GM12878 (cell line): ENCODE measurements at regions not wholly inside any gene's neighbourhood (a gene's known extent, or its start where the extent isn't known, plus 50 kb on each side); places are given as distances from the start of the nearest gene placed in this dataset.

Experiments used
- ATAC-seq: fragments of 200-7000 bp; cut with Tn5 transposase; 3 replicates; pipeline ENCODE4 v1.9.1; 2020; ENCODE audit warnings: mild to moderate bottlenecking, moderate library complexity
- BruUV-seq: library from RNA; stranded (reverse); fragments of 400-500 nt; replicated peaks from 2 replicates; lab custom pipeline; 2021; lab: Mats Ljungman, UMichigan
- CTCF ChIA-PET: fragments of 300-600 bp; sonication (Branson Sonifier 250); formaldehyde crosslinking; extraction: SDS; loops from one replicate; lab custom pipeline; 2021; ENCODE audit warnings: inconsistent platforms; lab: Yijun Ruan, JAX
- POLR2A ChIA-PET: fragments of 350-600 bp; formaldehyde crosslinking; extraction: SDS; loops from one replicate; lab custom pipeline; 2021; ENCODE audit warnings: inconsistent platforms; lab: Charles Lee
- RAD21 ChIA-PET: fragments of 300-600 bp; sonication (Branson Sonifier 250); formaldehyde crosslinking; loops from one replicate; lab custom pipeline; 2023; ENCODE audit warnings: antibody characterized with exemption; ENCODE audit not compliant: unreplicated experiment; lab: Charles Lee
- SMC1A ChIA-PET: fragments of 300-600 bp; sonication (Branson Sonifier 250); formaldehyde crosslinking; loops from one replicate; lab custom pipeline; 2023; ENCODE audit not compliant: unreplicated experiment, uncharacterized antibody; lab: Charles Lee
- DNase-seq: peaks from one replicate; pipeline ENCODE4 v3.0.0-alpha.2; 2011; ENCODE audit warnings: low read depth, low spot score
- FAIRE-seq: peaks from 3 replicates; lab custom pipeline; 2011; peaks lifted over from hg19 to GRCh38; lab: Jason Lieb, UNC
- H2AFZ ChIP-seq: 2 replicates; pipeline ENCODE4 v1.6.0; 2011; ENCODE audit warnings: low read depth, low read length, control low read depth; ENCODE audit not compliant: control insufficient read depth
- H3K27ac ChIP-seq: 2 replicates; pipeline ENCODE4 v1.5.1; 2011; ENCODE audit warnings: control low read depth; ENCODE audit not compliant: control insufficient read depth, insufficient read depth
- H3K27me3 ChIP-seq, 2 experiments: replicated peaks in 1 of 2; 2 replicates each; pipeline versions ENCODE4 v1.6.0 to v1.6.1; 2011; ENCODE audit warnings: low read length in 1 of 2; ENCODE audit not compliant: control insufficient read depth in 2 of 2, insufficient read depth in 2 of 2
- H3K36me3 ChIP-seq, 2 experiments: 2 replicates each; pipeline ENCODE4 v1.5.1; 2011; ENCODE audit warnings: low read length in 1 of 2; ENCODE audit not compliant: control insufficient read depth in 2 of 2, insufficient read depth in 2 of 2
- H3K4me1 ChIP-seq: 2 replicates; pipeline ENCODE4 v1.6.1; 2011; ENCODE audit warnings: mild to moderate bottlenecking, low read length, moderate library complexity, mixed read lengths; ENCODE audit not compliant: control insufficient read depth, insufficient read depth
- H3K4me2 ChIP-seq: 2 replicates; pipeline ENCODE4 v1.6.0; 2011; ENCODE audit warnings: control low read depth; ENCODE audit not compliant: control insufficient read depth, insufficient read depth
- H3K4me3 ChIP-seq: fragments of 200-600 bp; sonication (generic); 2 replicates; pipeline ENCODE4 v1.5.1; 2016
- H3K79me2 ChIP-seq: 2 replicates; pipeline ENCODE4 v1.6.0; 2011; ENCODE audit warnings: low read length; ENCODE audit not compliant: control insufficient read depth, insufficient read depth
- H3K9ac ChIP-seq: 2 replicates; pipeline ENCODE4 v1.8.0; 2011; ENCODE audit warnings: low read length, control low read depth, mixed read lengths; ENCODE audit not compliant: control insufficient read depth, insufficient read depth
- H3K9me3 ChIP-seq: replicated peaks from 3 replicates; pipeline ENCODE4 v1.5.1; 2011; ENCODE audit warnings: mild to moderate bottlenecking, low read length; ENCODE audit not compliant: control insufficient read depth, insufficient read depth
- H4K20me1 ChIP-seq: 2 replicates; pipeline ENCODE4 v1.6.0; 2011; ENCODE audit not compliant: control insufficient read depth, insufficient read depth
- ASH2L ChIP-seq: fragments of 300-600, 200-600 bp; sonication (generic); IDR thresholded peaks from 2 replicates; pipeline ENCODE4 v1.6.1; 2017; ENCODE audit warnings: low read depth, mild to moderate bottlenecking, borderline replicate concordance
- BCL11A ChIP-seq: IDR thresholded peaks from 2 replicates; pipeline ENCODE4 v1.6.1; 2011; ENCODE audit warnings: low read depth, low read length
- BHLHE40 ChIP-seq, 2 experiments: fragments of 450-650 bp in 1 of 2; IDR thresholded peaks; 2 replicates each; pipeline ENCODE4 v1.6.1; 2011 to 2017; ENCODE audit warnings: low read depth in 2 of 2, borderline replicate concordance in 1 of 2, improper control_type of control experiment in 1 of 2, low read length in 1 of 2, mild to moderate bottlenecking in 1 of 2
- ESRRA ChIP-seq: IDR thresholded peaks from 2 replicates; pipeline ENCODE4 v1.6.1; 2012; ENCODE audit warnings: mild to moderate bottlenecking, low read length, improper control_type of control experiment
- FOXM1 ChIP-seq: IDR thresholded peaks from 2 replicates; pipeline ENCODE4 v1.6.1; 2012; ENCODE audit warnings: low read depth, mild to moderate bottlenecking, inconsistent platforms, low read length, moderate library complexity
- HCFC1 ChIP-seq: fragments of 150-350 bp; IDR thresholded peaks from 2 replicates; pipeline ENCODE4 v1.6.1; 2014; ENCODE audit warnings: low read length
- MXI1 ChIP-seq: fragments of 150-350 bp; IDR thresholded peaks from 2 replicates; pipeline ENCODE4 v1.6.1; 2011; ENCODE audit warnings: low read depth, mild to moderate bottlenecking, inconsistent platforms, low read length, improper control_type of control experiment
- NR2C1 ChIP-seq: fragments of 450-650 bp; IDR thresholded peaks from 2 replicates; pipeline ENCODE4 v1.6.1; 2017; ENCODE audit warnings: antibody characterized with exemption, mild to moderate bottlenecking, moderate library complexity
- NR2C2 ChIP-seq: IDR thresholded peaks from 2 replicates; pipeline ENCODE4 v1.6.1; 2011; ENCODE audit warnings: borderline replicate concordance, low read depth; ENCODE audit not compliant: control insufficient read depth, insufficient read length
- SREBF1 ChIP-seq: IDR thresholded peaks from 2 replicates; pipeline ENCODE4 v1.6.1; 2012; ENCODE audit warnings: mild to moderate bottlenecking, low read length
- SUPT20H ChIP-seq: IDR thresholded peaks from 2 replicates; pipeline ENCODE4 v1.6.1; 2011; ENCODE audit warnings: low read depth, mild to moderate bottlenecking, low read length, moderate library complexity, borderline replicate concordance; ENCODE audit not compliant: control insufficient read depth
- SUZ12 ChIP-seq: fragments of 200-600 bp; sonication (generic); IDR thresholded peaks from one replicate; pipeline ENCODE4 v1.6.1; 2018; ENCODE audit warnings: antibody characterized with exemption, mild to moderate bottlenecking; ENCODE audit not compliant: unreplicated experiment
- ZNF217 ChIP-seq: fragments of 450-650 bp; IDR thresholded peaks from 2 replicates; pipeline ENCODE4 v1.6.1; 2017; ENCODE audit warnings: antibody characterized with exemption, mild to moderate bottlenecking
- ZNF24 ChIP-seq: fragments of 450-650 bp; IDR thresholded peaks from 2 replicates; pipeline ENCODE4 v1.6.1; 2017; ENCODE audit warnings: antibody characterized with exemption, mild to moderate bottlenecking
- WGBS: methylation state at CpG from one replicate; pipeline ENCODE4 v1.1.6; 2016; ENCODE audit warnings: low lambda C conversion rate; ENCODE audit not compliant: insufficient replicate concordance, insufficient coverage; ENCODE audit errors: missing lambda C conversion rate; 5-methylcytosine and 5-hydroxymethylcytosine counted together
- in situ Hi-C: fragments of 300-500 bp; cut with MboI; formaldehyde crosslinking; loops from 9 replicates; pipeline ENCODE4 v1.14.3; 2018; ENCODE audit warnings: mixed read lengths
- intact Hi-C: fragments of 100-400 bp; cut with micrococcal nuclease; formaldehyde crosslinking; loops from one replicate; pipeline ENCODE4 v1.14.2; 2022; ENCODE audit not compliant: unreplicated experiment
- TF ChIP-seq, protein P1 (sequence below): fragments of 450-650 bp; IDR thresholded peaks from 2 replicates; pipeline ENCODE4 v1.6.1; 2017; ENCODE audit warnings: antibody characterized with exemption, mild to moderate bottlenecking, moderate library complexity
- TF ChIP-seq, protein P2 (sequence below): fragments of 450-650 bp; IDR thresholded peaks from 2 replicates; pipeline ENCODE4 v1.6.1; 2017; ENCODE audit warnings: mild to moderate bottlenecking, low read depth, inconsistent platforms; ENCODE audit not compliant: poor library complexity, severe bottlenecking
- TF ChIP-seq, protein P3 (sequence below): fragments of 450-650 bp; IDR thresholded peaks from 2 replicates; pipeline ENCODE4 v1.6.1; 2017; ENCODE audit warnings: mild to moderate bottlenecking, moderate library complexity

DNA sequence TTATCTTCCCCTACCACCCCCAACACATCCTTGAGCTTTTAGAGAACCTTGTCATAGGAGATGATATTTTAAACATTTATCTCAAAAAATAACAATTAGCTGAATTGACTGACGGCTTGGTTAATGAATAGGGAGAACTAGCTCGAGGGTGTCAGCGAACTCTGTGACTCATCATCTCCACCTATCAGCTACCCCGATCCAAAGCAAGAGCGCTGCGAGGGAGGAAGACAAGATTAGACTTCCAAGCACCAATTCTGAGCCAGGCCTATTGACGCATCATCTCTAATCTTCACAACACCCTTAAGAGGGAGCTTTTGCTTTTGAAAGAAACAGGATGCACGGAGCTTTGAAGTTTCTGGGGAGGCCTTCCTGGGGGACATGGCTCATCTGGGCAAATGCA, 51.0 kb upstream of the GALNT18 start:
- Histone ChIP-seq H2AFZ (no peak overlapping the region), H3K4me2 (no peak overlapping the region), H3K27ac (no peak overlapping the region), H3K9ac (no peak overlapping the region), H3K79me2 (no peaks in the 10 kb centered on the region), H3K36me3 (no peaks in the 10 kb centered on the region), H3K4me1 (no peaks in the 10 kb centered on the region), H4K20me1 (no peaks in the 10 kb centered on the region), H3K27me3 (peaks cover 0 to 2% of the 10 kb centered on the region in 2 experiments; a peak in 2 of 4 replicates), H3K9me3 (no peaks in the 10 kb centered on the region), H3K4me3 (no peak overlapping the region)
- ChIA-PET RAD21 (no interaction called here), POLR2A (no interaction called here), SMC1A (no interaction called here), CTCF (interaction anchor here (1.1 to 1.2 kb wide), 2 partner anchors 10 to 637 kb away, joined by 3 read pairs; no protein-coding TSS in a partner anchor)
- intact Hi-C loops (no loop called here), in situ Hi-C loops (no loop called here)
- DNase-seq (no peak), ATAC-seq (no peak), FAIRE-seq (no peak)
- BruUV-seq, result no TSS peak
- WGBS, result 37% methylated on average over 8 of the region's 8 CpGs
- no peak for TF ChIP-seq BHLHE40 (IDR thresholded peaks at IDR 0.05; ENCODE audit: borderline replicate concordance in 1 of 2, low read depth in 2 of 2, low read length in 1 of 2)
- TF ChIP-seq MXI1, result no peak
- TF ChIP-seq HCFC1, result no peak
- TF ChIP-seq, protein P1, sequence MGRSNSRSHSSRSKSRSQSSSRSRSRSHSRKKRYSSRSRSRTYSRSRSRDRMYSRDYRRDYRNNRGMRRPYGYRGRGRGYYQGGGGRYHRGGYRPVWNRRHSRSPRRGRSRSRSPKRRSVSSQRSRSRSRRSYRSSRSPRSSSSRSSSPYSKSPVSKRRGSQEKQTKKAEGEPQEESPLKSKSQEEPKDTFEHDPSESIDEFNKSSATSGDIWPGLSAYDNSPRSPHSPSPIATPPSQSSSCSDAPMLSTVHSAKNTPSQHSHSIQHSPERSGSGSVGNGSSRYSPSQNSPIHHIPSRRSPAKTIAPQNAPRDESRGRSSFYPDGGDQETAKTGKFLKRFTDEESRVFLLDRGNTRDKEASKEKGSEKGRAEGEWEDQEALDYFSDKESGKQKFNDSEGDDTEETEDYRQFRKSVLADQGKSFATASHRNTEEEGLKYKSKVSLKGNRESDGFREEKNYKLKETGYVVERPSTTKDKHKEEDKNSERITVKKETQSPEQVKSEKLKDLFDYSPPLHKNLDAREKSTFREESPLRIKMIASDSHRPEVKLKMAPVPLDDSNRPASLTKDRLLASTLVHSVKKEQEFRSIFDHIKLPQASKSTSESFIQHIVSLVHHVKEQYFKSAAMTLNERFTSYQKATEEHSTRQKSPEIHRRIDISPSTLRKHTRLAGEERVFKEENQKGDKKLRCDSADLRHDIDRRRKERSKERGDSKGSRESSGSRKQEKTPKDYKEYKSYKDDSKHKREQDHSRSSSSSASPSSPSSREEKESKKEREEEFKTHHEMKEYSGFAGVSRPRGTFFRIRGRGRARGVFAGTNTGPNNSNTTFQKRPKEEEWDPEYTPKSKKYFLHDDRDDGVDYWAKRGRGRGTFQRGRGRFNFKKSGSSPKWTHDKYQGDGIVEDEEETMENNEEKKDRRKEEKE, result no peak
- TF ChIP-seq NR2C1, result no peak
- no peak for TF ChIP-seq SUPT20H
- no peak for TF ChIP-seq FOXM1
- TF ChIP-seq, protein P2, sequence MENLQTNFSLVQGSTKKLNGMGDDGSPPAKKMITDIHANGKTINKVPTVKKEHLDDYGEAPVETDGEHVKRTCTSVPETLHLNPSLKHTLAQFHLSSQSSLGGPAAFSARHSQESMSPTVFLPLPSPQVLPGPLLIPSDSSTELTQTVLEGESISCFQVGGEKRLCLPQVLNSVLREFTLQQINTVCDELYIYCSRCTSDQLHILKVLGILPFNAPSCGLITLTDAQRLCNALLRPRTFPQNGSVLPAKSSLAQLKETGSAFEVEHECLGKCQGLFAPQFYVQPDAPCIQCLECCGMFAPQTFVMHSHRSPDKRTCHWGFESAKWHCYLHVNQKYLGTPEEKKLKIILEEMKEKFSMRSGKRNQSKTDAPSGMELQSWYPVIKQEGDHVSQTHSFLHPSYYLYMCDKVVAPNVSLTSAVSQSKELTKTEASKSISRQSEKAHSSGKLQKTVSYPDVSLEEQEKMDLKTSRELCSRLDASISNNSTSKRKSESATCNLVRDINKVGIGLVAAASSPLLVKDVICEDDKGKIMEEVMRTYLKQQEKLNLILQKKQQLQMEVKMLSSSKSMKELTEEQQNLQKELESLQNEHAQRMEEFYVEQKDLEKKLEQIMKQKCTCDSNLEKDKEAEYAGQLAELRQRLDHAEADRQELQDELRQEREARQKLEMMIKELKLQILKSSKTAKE, result no peak
- TF ChIP-seq BCL11A, result no peak
- no peak for TF ChIP-seq NR2C2
- no peak for TF ChIP-seq SUZ12
- TF ChIP-seq ZNF217, result no peak
- TF ChIP-seq ASH2L, result no peak
- no peak for TF ChIP-seq SREBF1
- no peak for TF ChIP-seq ZNF24
- TF ChIP-seq ESRRA, result no peak
- TF ChIP-seq, protein P3, sequence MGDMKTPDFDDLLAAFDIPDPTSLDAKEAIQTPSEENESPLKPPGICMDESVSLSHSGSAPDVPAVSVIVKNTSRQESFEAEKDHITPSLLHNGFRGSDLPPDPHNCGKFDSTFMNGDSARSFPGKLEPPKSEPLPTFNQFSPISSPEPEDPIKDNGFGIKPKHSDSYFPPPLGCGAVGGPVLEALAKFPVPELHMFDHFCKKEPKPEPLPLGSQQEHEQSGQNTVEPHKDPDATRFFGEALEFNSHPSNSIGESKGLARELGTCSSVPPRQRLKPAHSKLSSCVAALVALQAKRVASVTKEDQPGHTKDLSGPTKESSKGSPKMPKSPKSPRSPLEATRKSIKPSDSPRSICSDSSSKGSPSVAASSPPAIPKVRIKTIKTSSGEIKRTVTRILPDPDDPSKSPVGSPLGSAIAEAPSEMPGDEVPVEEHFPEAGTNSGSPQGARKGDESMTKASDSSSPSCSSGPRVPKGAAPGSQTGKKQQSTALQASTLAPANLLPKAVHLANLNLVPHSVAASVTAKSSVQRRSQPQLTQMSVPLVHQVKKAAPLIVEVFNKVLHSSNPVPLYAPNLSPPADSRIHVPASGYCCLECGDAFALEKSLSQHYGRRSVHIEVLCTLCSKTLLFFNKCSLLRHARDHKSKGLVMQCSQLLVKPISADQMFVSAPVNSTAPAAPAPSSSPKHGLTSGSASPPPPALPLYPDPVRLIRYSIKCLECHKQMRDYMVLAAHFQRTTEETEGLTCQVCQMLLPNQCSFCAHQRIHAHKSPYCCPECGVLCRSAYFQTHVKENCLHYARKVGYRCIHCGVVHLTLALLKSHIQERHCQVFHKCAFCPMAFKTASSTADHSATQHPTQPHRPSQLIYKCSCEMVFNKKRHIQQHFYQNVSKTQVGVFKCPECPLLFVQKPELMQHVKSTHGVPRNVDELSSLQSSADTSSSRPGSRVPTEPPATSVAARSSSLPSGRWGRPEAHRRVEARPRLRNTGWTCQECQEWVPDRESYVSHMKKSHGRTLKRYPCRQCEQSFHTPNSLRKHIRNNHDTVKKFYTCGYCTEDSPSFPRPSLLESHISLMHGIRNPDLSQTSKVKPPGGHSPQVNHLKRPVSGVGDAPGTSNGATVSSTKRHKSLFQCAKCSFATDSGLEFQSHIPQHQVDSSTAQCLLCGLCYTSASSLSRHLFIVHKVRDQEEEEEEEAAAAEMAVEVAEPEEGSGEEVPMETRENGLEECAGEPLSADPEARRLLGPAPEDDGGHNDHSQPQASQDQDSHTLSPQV, result no peak
